HG02943 (cell line): ENCODE measurements at regions not wholly inside any gene's neighbourhood (a gene's known extent, or its start where the extent isn't known, plus 50 kb on each side); places are given as distances from the start of the nearest gene placed in this dataset.
A peak's percentile ranks its signal among the peaks of the same experiment; 100 is the strongest.

Experiments used
- ATAC-seq: cut with Tn5 transposase; IDR thresholded peaks from one replicate; pipeline ENCODE4 v1.9.1; 2021; ENCODE audit warnings: mild to moderate bottlenecking, low read depth, moderate library complexity; ENCODE audit not compliant: unreplicated experiment

- no peak for ATAC-seq
Measured at GRCh38 chr2:64311948-64312621, 141.9 kb upstream of the LGALSL start.

DNA sequence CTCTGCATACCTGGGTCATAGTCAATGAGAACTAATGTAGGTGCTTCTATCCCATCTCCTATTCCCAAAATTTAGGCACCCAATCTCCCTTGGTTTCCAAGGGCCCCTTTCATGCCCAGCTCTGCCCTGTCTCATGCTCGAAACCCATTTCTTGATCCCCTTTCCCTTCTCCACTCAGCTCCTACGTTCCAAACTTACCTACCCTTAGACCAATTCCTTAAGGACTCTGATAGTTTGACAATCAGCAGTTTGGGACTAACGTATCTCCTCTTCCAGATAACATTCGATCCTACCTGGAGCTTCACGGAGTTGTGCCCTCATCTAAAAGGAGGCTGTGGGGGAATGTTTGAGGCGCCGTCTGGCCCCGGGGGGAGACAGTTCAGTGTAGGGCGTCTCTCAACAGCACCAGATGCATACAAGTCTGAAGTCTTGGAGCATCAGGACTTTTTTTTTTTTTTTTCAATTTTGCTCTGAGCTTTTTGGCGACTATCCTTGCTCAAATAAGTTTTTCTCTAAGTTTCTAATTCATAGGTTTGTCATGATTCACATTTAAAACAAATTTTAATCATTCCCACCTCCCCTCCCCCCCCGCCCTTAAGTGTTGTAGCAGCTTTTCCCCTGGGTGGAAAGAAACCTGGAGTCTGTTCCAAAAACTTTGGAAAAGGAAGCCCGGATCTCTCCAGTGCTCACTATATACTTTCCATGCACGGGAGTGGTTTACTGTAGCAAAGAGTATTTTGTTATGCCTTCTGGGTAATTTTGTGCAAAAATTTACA, 141.2 kb upstream of the LGALSL start:
- no peak for ATAC-seq

DNA sequence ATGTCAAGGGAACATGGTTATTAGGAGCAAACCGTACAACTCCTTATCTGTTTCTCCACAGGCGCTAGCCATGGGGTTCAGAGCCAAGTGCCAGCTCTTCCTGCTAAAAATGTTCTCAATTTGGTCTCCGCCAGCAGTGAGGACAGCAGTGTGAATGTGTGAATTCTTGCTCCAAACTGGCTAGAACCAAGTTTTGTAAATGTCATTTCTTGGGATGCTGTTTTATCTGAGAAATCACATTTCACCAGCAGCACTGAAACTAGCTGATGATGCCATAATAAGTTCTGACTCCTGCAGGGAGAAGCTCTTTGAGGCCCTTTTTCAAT, 140.6 kb upstream of the LGALSL start:
- no peak for ATAC-seq

DNA sequence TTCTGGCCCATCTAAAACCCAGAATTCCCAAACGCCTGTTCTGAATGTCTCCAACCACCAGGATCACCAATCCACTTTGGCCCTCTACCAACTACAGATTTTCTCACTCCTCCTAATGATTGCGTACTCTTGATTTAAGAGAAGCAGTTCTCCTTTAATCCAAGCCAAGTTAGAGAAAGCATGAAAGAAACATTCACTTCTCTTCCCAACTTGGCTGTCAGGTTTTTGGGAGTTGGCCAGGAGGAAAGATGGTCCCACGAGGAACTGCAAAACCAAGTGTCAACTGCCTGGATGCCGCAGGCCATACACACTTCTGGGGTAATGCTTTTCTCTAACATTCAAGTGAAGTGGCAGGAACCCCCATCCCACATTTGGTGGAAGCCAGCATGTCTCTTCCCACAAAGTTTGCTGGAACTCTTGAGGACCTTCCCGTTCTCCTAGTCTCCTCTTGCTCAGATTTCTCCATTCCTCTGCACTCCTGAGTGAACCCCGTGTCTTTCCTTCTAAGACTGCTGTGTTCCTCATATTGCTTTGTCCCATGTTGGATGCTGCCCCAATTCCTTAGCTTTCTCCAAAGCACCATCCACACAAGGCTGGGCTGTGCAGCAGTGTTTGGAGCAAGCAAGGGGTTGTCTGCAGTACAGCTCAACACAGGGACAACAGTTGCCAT, 138.5 kb upstream of the LGALSL start:
- ATAC-seq: no peak

DNA sequence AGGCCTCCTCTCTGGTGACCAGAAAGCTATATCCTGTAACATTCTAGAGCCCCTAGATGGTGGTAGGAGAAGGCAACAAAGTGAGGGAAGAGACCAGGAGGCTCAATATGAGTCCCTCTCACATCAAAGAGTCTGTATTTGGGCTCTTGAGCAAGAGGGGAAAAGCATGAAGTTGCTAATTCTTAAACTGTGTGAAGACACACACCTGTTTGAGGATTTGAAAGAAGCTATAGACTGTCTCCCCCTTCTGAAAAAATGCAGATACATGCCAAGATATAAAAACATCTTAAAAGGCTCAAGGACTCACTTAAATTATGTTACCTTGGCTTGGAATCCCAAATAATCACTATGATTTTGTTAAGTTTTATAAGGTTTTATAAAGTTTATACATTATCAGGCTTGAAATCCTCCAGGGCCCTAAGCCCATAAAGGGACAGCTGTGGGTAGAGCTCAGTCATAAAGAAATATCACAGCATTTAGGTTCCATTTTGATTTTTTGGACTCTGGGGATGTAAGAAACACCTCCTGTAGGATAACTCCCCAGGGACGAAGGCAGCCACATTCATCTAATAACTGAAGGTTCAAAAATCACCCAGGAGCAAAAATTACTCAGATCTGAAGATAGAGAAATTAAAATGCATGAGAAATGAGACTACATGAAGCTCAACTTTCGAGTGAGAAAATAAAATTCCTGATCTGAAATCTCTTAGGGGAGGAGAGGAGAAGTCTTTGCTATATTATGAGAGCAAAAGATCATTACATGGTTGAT, 136.1 kb upstream of the LGALSL start:
- no peak for ATAC-seq

GRCh38 chr2:64318476-64318748, 135.6 kb upstream of the LGALSL start:
- no peak for ATAC-seq

GRCh38 chr2:64319896-64320295, 134.1 kb upstream of the LGALSL start:
- no peak for ATAC-seq

- no peak for ATAC-seq
Measured at GRCh38 chr2:64322433-64322832, 131.5 kb upstream of the LGALSL start.

GRCh38 chr2:64323197-64323596, 130.8 kb upstream of the LGALSL start:
- no peak for ATAC-seq

- ATAC-seq: no peak
Measured at GRCh38 chr2:64324746-64325410, 129.1 kb upstream of the LGALSL start.

DNA sequence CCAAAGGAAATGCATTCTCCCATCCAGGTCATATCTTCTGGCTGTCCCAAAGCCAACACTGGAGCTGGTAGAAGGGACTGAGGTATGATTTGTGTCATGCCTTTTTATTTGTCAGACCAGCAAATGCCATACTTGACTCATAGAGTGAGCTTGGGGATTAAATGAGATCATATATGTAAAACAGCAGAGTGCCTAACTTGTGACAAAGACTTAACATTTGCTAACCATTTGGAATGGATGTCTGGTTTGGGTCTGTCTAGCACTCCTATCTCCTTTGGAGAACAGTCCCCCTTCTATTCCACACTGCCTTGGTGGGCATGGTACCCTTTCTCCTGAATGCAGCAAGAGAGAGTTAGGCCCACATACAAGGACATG, 128.5 kb upstream of the LGALSL start:
- no peak for ATAC-seq

GRCh38 chr2:64325852-64326577, 127.9 kb upstream of the LGALSL start:
- peak; percentile 91 for ATAC-seq

- no peak for ATAC-seq
Measured at GRCh38 chr2:64326578-64327050, 127.3 kb upstream of the LGALSL start.

GRCh38 chr2:64327129-64327509, 126.8 kb upstream of the LGALSL start:
- no peak for ATAC-seq

- no peak for ATAC-seq
Measured at GRCh38 chr2:64327510-64328414, 126.2 kb upstream of the LGALSL start.

- no peak for ATAC-seq
Measured at GRCh38 chr2:64328415-64328722, 125.6 kb upstream of the LGALSL start.

DNA sequence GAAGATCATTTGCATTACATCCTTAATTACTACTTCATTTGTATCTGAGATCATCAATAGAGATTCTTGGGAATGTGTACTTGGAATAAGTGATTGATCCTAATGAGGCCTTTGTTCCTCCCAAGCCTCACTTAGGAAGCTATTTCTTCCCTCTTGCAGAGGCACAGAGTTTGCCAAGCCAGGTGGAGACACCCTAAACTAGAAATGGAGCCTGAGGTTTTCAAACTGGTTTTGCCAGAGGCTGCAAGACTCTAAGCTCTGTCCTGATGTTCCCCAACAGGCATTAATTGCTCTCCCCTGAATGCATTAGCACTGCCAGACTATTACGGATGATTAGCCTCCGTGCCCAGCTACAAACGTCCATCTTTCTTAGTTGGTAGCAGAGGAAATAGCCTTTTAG, 125.2 kb upstream of the LGALSL start:
- no peak for ATAC-seq

- no peak for ATAC-seq
Measured at GRCh38 chr2:64329848-64330247, 124.1 kb upstream of the LGALSL start.
